ENCODE measurements at regions not wholly inside any gene's neighbourhood (a gene's known extent, or its start where the extent isn't known, plus 50 kb on each side); places are given as distances from the start of the nearest gene placed in this dataset.

DNA sequence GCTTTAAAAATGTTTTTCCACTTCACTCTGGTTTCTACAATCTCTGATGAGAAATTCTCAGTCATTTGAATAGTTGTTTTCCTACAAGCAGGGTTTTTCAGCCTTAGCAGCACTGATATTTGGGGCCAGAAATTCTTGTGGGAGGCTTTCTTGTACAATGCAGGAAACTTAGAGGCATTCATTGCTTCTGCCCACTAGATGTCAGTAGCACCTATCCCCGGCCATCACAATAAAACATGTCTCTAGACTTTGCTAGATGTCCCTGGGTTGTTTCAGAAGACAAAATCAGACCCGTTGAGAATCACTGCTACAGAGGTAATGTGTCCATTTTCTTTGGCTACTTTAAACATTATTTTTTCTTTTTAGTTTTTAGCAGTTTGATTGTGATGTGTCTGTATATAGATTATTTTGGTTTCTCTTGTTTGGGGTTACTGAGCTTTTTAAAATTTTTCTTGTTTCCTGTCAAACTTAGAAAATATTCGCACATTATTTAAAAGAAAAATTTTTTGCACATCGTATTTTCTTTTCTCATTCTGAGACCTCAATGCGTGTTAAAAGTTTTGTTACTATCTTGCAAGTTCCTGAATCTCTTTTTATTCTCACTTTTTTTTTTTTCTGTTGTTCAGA lies 60.8 kb upstream of the CCDC179 start:
- ChIA-PET CTCF (no interaction called here), POLR2A (no interaction called here)
- H3K4me1 Mint-ChIP-seq: peaks cover 0 to 15% (median 7%) of the 10 kb centered on the region in 7 donors
- H3K36me3 Mint-ChIP-seq: peaks cover 0 to 3% (median 0%) of the 10 kb centered on the region in 5 donors
- no peak overlapping the region for H3K4me3 ChIP-seq (ENCODE audit: low read length)
- H3K27ac Mint-ChIP-seq: no peak overlapping the region
- no peak for ATAC-seq
- no peak overlapping the region for H3K4me3 Mint-ChIP-seq
- H3K27me3 Mint-ChIP-seq: no peaks in the 10 kb centered on the region
- no peaks in the 10 kb centered on the region for H3K9me3 ChIP-seq (ENCODE audit: control insufficient read depth in 2 of 3, low read length in 3 of 3)
- H3K27ac ChIP-seq (ENCODE audit: low read depth, low read length): no peak overlapping the region
- no peaks in the 10 kb centered on the region for H3K36me3 ChIP-seq (ENCODE audit: control insufficient read depth in 2 of 3, insufficient read depth in 3 of 3, low read length in 3 of 3)
- DNase-seq: peak in 4 of 9 donors; percentile 1 to 6 (median 5)
- H3K4me1 ChIP-seq (ENCODE audit: control insufficient read depth in 2 of 2, insufficient read depth in 2 of 2, low read length in 2 of 2): no peaks in the 10 kb centered on the region
- intact Hi-C loops (cut with micrococcal nuclease): no loop called here
- H3K27me3 ChIP-seq (ENCODE audit: control insufficient read depth in 2 of 2, insufficient read depth in 2 of 2, low read length in 2 of 2): no peaks in the 10 kb centered on the region
- H3K9me3 Mint-ChIP-seq: peaks cover 0 to 1% (median 0%) of the 10 kb centered on the region in 11 donors

DNA sequence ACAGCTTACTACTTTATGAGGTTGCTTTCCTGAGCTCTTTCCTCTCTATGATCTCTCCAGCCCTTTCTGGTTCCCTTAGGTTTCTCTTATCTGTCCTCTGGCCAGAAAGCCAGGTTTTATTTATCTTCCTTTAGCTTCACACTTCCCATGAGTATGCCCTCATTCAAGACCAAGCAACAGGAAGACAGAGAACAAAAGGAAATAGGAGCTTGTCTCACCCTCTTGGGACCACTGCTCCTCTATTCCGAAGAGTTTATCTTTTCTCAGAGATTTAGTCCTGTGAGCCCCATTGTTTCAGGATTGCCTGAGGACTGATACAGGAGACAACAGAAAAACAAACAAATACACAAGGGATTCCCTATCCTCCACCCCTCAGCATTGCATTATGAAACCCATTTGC lies 62.4 kb upstream of the CCDC179 start:
- peaks cover 0 to 1% (median 0%) of the 10 kb centered on the region in 11 donors for H3K9me3 Mint-ChIP-seq
- H3K27me3 Mint-ChIP-seq: no peaks in the 10 kb centered on the region
- DNase-seq (no peak), ATAC-seq (no peak)
- H3K36me3 Mint-ChIP-seq: peaks cover 0 to 3% (median 0%) of the 10 kb centered on the region in 5 donors
- Histone ChIP-seq H3K36me3 (ENCODE audit: control insufficient read depth in 2 of 3, insufficient read depth in 3 of 3, low read length in 3 of 3) (no peaks in the 10 kb centered on the region), H3K4me3 (ENCODE audit: low read length) (no peak overlapping the region), H3K27me3 (ENCODE audit: control insufficient read depth in 2 of 2, insufficient read depth in 2 of 2, low read length in 2 of 2) (no peaks in the 10 kb centered on the region), H3K9me3 (ENCODE audit: control insufficient read depth in 2 of 3, low read length in 3 of 3) (no peaks in the 10 kb centered on the region), H3K27ac (ENCODE audit: low read depth, low read length) (no peak overlapping the region), H3K4me1 (ENCODE audit: control insufficient read depth in 2 of 2, insufficient read depth in 2 of 2, low read length in 2 of 2) (no peaks in the 10 kb centered on the region)
- H3K4me3 Mint-ChIP-seq: no peak overlapping the region
- H3K27ac Mint-ChIP-seq: peak overlapping the region in 1 of 9 donors; percentile 25
- intact Hi-C loops (cut with micrococcal nuclease): no loop called here
- ChIA-PET CTCF (no interaction called here), POLR2A (no interaction called here)
- peaks cover 0 to 15% (median 7%) of the 10 kb centered on the region in 7 donors for H3K4me1 Mint-ChIP-seq

DNA sequence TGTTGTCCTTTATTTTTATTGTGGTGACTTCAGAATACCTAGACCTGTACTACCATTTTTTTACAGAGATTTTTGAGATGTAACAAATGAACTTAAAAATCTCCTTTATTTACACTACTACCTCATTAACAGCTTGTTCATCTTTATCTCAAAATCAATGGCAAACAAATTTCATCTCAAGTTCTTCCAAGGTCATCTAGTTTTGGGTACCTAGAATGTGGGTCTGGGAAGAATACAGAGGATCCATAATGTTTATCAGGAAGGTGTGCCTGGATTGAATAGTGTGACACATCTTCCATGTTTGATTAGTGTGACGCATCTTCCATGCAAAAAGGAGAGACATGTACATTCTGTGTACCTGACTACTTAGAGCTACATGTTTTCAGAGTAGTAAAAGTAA lies 63.3 kb upstream of the CCDC179 start:
- Mint-ChIP-seq H3K27me3 (no peaks in the 10 kb centered on the region), H3K4me3 (no peak overlapping the region), H3K36me3 (peaks cover 0 to 3% (median 0%) of the 10 kb centered on the region in 5 donors), H3K27ac (no peak overlapping the region), H3K9me3 (peaks cover 0 to 1% (median 0%) of the 10 kb centered on the region in 11 donors), H3K4me1 (peaks cover 0 to 15% (median 7%) of the 10 kb centered on the region in 7 donors)
- no peak for ATAC-seq
- no peak for DNase-seq
- intact Hi-C loops (cut with micrococcal nuclease): no loop called here
- no peaks in the 10 kb centered on the region for H3K36me3 ChIP-seq (ENCODE audit: control insufficient read depth in 2 of 3, insufficient read depth in 3 of 3, low read length in 3 of 3)
- H3K4me1 ChIP-seq (ENCODE audit: control insufficient read depth in 2 of 2, insufficient read depth in 2 of 2, low read length in 2 of 2): no peaks in the 10 kb centered on the region
- H3K9me3 ChIP-seq (ENCODE audit: control insufficient read depth in 2 of 3, low read length in 3 of 3): no peaks in the 10 kb centered on the region
- H3K27me3 ChIP-seq (ENCODE audit: control insufficient read depth in 2 of 2, insufficient read depth in 2 of 2, low read length in 2 of 2): no peaks in the 10 kb centered on the region
- CTCF ChIA-PET: no interaction called here
- no peak overlapping the region for H3K4me3 ChIP-seq (ENCODE audit: low read length)
- no peak overlapping the region for H3K27ac ChIP-seq (ENCODE audit: low read depth, low read length)
- POLR2A ChIA-PET: no interaction called here

DNA sequence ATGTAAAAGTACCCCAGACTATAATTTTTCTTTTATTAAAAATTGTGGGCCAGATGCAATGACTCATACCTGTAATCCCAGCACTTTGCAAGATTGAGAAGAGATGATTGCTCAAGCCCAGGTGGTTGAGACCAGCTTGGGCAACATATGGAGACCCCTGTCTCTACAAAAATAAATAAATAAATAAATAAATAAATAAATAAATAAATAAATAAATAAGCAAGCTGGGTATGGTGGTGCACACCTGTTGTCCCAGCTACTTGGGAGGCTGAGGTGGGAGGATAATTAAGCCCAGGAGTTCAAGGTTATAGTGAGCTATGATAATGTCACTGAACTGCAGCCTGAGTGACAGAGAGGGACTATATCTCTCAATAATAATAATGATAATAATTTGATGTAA lies 66.1 kb upstream of the CCDC179 start:
- H3K4me3 Mint-ChIP-seq: no peak overlapping the region
- ChIA-PET CTCF (interaction anchor here (0.6 kb wide), 1 partner anchor 91 kb away, joined by 3 read pairs; no protein-coding TSS in a partner anchor), POLR2A (no interaction called here)
- no peaks in the 10 kb centered on the region for H3K4me1 Mint-ChIP-seq
- no peaks in the 10 kb centered on the region for H3K9me3 ChIP-seq (ENCODE audit: control insufficient read depth in 2 of 3, low read length in 3 of 3)
- H3K36me3 Mint-ChIP-seq: peaks cover 0 to 3% (median 0%) of the 10 kb centered on the region in 5 donors
- no peak overlapping the region for H3K4me3 ChIP-seq (ENCODE audit: low read length)
- intact Hi-C loops (cut with micrococcal nuclease): no loop called here
- H3K36me3 ChIP-seq (ENCODE audit: control insufficient read depth in 2 of 3, insufficient read depth in 3 of 3, low read length in 3 of 3): no peaks in the 10 kb centered on the region
- ATAC-seq (no peak), DNase-seq (no peak)
- no peaks in the 10 kb centered on the region for H3K4me1 ChIP-seq (ENCODE audit: control insufficient read depth in 2 of 2, insufficient read depth in 2 of 2, low read length in 2 of 2)
- H3K27ac Mint-ChIP-seq: no peak overlapping the region
- H3K9me3 Mint-ChIP-seq: peaks cover 0 to 1% (median 0%) of the 10 kb centered on the region in 11 donors
- no peaks in the 10 kb centered on the region for H3K27me3 ChIP-seq (ENCODE audit: control insufficient read depth in 2 of 2, insufficient read depth in 2 of 2, low read length in 2 of 2)
- H3K27ac ChIP-seq (ENCODE audit: low read depth, low read length): no peak overlapping the region
- H3K27me3 Mint-ChIP-seq: no peaks in the 10 kb centered on the region

DNA sequence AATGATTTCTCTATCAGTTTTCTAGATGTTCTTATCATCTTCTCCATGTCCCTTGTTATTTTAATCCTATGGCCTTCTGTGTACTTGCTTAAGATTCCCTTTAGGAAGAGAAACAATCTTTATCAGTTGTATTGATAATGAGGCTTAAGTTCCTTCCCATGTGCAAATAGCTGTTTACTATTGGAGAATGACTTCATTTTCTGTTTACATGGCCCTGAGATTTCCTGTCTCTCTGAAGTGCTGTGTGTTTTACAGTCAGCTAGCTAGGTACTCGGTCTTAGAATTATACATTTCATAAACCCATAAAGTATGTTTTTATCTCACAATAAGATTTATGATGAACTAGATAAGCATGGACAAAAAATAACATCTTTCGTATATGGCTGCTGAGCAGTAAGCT lies 67.5 kb upstream of the CCDC179 start:
- peaks cover 0 to 1% (median 0%) of the 10 kb centered on the region in 11 donors for H3K9me3 Mint-ChIP-seq
- H3K9me3 ChIP-seq (ENCODE audit: control insufficient read depth in 2 of 3, low read length in 3 of 3): no peaks in the 10 kb centered on the region
- ChIA-PET POLR2A (no interaction called here), CTCF (no interaction called here)
- DNase-seq (no peak), ATAC-seq (no peak)
- intact Hi-C loops (cut with micrococcal nuclease): no loop called here
- H3K27ac ChIP-seq (ENCODE audit: low read depth, low read length): no peak overlapping the region
- H3K4me1 Mint-ChIP-seq: no peaks in the 10 kb centered on the region
- H3K4me3 Mint-ChIP-seq: no peak overlapping the region
- no peak overlapping the region for H3K27ac Mint-ChIP-seq
- no peaks in the 10 kb centered on the region for H3K27me3 ChIP-seq (ENCODE audit: control insufficient read depth in 2 of 2, insufficient read depth in 2 of 2, low read length in 2 of 2)
- no peak overlapping the region for H3K4me3 ChIP-seq (ENCODE audit: low read length)
- no peaks in the 10 kb centered on the region for H3K4me1 ChIP-seq (ENCODE audit: control insufficient read depth in 2 of 2, insufficient read depth in 2 of 2, low read length in 2 of 2)
- no peaks in the 10 kb centered on the region for H3K27me3 Mint-ChIP-seq
- peaks cover 0 to 3% (median 0%) of the 10 kb centered on the region in 5 donors for H3K36me3 Mint-ChIP-seq
- H3K36me3 ChIP-seq (ENCODE audit: control insufficient read depth in 2 of 3, insufficient read depth in 3 of 3, low read length in 3 of 3): no peaks in the 10 kb centered on the region

DNA sequence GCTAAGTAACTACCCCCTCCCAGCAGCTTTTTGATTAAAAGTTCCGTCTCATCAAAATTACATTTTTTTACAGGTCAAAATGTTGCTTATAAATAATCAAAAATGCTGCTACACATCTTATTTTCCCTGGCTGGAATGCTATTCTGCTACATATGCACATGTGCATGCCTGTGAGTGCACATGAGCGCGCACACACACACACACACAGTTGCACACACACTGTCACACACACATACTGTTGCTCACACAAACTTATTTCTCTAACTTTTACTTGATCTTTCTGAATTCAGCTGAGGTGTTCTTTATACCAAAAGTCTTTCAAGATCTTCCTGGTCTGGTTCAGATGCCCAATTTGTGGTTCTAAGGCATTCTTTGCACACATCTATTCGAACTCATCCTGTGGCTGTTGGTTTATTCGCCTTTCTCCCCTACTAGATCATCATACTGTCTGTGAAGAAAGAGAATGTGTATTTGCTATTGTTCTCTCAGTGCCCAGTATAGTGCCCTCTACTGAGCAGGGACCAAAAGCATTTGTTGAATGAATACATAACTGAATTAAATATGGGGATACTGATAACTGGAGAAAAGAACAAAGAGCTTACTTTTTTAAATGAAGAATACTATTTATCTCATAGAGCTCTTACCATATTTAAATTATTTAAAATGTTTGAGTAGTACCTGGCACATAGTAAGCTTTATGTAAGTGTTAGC lies 68.1 kb upstream of the CCDC179 start:
- H3K9me3 ChIP-seq (ENCODE audit: control insufficient read depth in 2 of 3, low read length in 3 of 3): no peaks in the 10 kb centered on the region
- DNase-seq (no peak), ATAC-seq (no peak)
- ChIA-PET POLR2A (no interaction called here), CTCF (no interaction called here)
- H3K36me3 ChIP-seq (ENCODE audit: control insufficient read depth in 2 of 3, insufficient read depth in 3 of 3, low read length in 3 of 3): no peaks in the 10 kb centered on the region
- Mint-ChIP-seq H3K27me3 (no peaks in the 10 kb centered on the region), H3K27ac (no peak overlapping the region), H3K4me1 (no peaks in the 10 kb centered on the region), H3K36me3 (peaks cover 0 to 3% (median 0%) of the 10 kb centered on the region in 5 donors), H3K4me3 (no peak overlapping the region), H3K9me3 (peaks cover 0 to 1% (median 0%) of the 10 kb centered on the region in 11 donors)
- intact Hi-C loops (cut with micrococcal nuclease): no loop called here
- no peak overlapping the region for H3K27ac ChIP-seq (ENCODE audit: low read depth, low read length)
- no peaks in the 10 kb centered on the region for H3K27me3 ChIP-seq (ENCODE audit: control insufficient read depth in 2 of 2, insufficient read depth in 2 of 2, low read length in 2 of 2)
- no peak overlapping the region for H3K4me3 ChIP-seq (ENCODE audit: low read length)
- H3K4me1 ChIP-seq (ENCODE audit: control insufficient read depth in 2 of 2, insufficient read depth in 2 of 2, low read length in 2 of 2): no peaks in the 10 kb centered on the region

Measured in naive thymus-derived CD4-positive, alpha-beta T cell (primary cell).